ENCODE measurements at regions not wholly inside any gene's neighbourhood (a gene's known extent, or its start where the extent isn't known, plus 50 kb on each side); places are given as distances from the start of the nearest gene placed in this dataset.

- Histone ChIP-seq H3K27ac (ENCODE audit: low read depth in 1 of 2, low read length in 1 of 2) (no peak overlapping the region), H3K4me1 (ENCODE audit: control insufficient read depth in 5 of 5, insufficient read depth in 5 of 5, low read length in 5 of 5) (peaks cover 0 to 4% (median 0%) of the 10 kb centered on the region in 5 donors), H3K36me3 (ENCODE audit: control insufficient read depth in 4 of 4, insufficient read depth in 4 of 4, low read length in 4 of 4) (no peaks in the 10 kb centered on the region), H3K9me3 (ENCODE audit: control insufficient read depth in 4 of 4, insufficient read depth in 3 of 4, low read length in 3 of 4) (no peaks in the 10 kb centered on the region), H3K9ac (ENCODE audit: insufficient read depth in 1 of 2, low read length in 2 of 2) (no peak overlapping the region), H3K4me3 (no peak overlapping the region), H3K27me3 (ENCODE audit: control insufficient read depth in 3 of 3, insufficient read depth in 3 of 3, low read length in 2 of 3) (no peaks in the 10 kb centered on the region)
- ATAC-seq (ENCODE audit: insufficient read depth, low FRiP score), result no peak
- WGBS, 2 donors, result 87 to 91% methylated on average over 4 of the region's 4 CpGs
- no peak for TF ChIP-seq CTCF (IDR thresholded peaks at IDR 0.05; ENCODE audit: control extremely low read depth, extremely low read depth)
- DNase-seq, result no peak
Measured at GRCh38 chr5:115381911-115382662, 85.6 kb upstream of the CCDC112 start.

- TF ChIP-seq CTCF (IDR thresholded peaks at IDR 0.05; ENCODE audit: control extremely low read depth, extremely low read depth), result no peak
- H3K4me3 ChIP-seq, result no peak overlapping the region
- H3K9ac ChIP-seq (ENCODE audit: insufficient read depth in 1 of 2, low read length in 2 of 2), result no peak overlapping the region
- H3K4me1 ChIP-seq (ENCODE audit: control insufficient read depth in 5 of 5, insufficient read depth in 5 of 5, low read length in 5 of 5), result peaks cover 0 to 4% (median 0%) of the 10 kb centered on the region in 5 donors
- no peaks in the 10 kb centered on the region for H3K9me3 ChIP-seq (ENCODE audit: control insufficient read depth in 4 of 4, insufficient read depth in 3 of 4, low read length in 3 of 4)
- H3K27me3 ChIP-seq (ENCODE audit: control insufficient read depth in 3 of 3, insufficient read depth in 3 of 3, low read length in 2 of 3), result no peaks in the 10 kb centered on the region
- ATAC-seq (ENCODE audit: insufficient read depth, low FRiP score) (no peak), DNase-seq (no peak)
- 66 to 79% methylated on average over 8 of the region's 8 CpGs for WGBS, 2 donors
- H3K27ac ChIP-seq (ENCODE audit: low read depth in 1 of 2, low read length in 1 of 2), result no peak overlapping the region
- H3K36me3 ChIP-seq (ENCODE audit: control insufficient read depth in 4 of 4, insufficient read depth in 4 of 4, low read length in 4 of 4), result no peaks in the 10 kb centered on the region
Measured at GRCh38 chr5:115379622-115380344, 83.3 kb upstream of the CCDC112 start.

GRCh38 chr5:115378754-115379153 lies 82.3 kb upstream of the CCDC112 start:
- DNase-seq (no peak), ATAC-seq (ENCODE audit: insufficient read depth, low FRiP score) (no peak)
- WGBS, 2 donors, result 83 to 95% methylated on average over 2 of the region's 2 CpGs
- H3K27me3 ChIP-seq (ENCODE audit: control insufficient read depth in 3 of 3, insufficient read depth in 3 of 3, low read length in 2 of 3), result no peaks in the 10 kb centered on the region
- no peak overlapping the region for H3K9ac ChIP-seq (ENCODE audit: insufficient read depth in 1 of 2, low read length in 2 of 2)
- no peaks in the 10 kb centered on the region for H3K36me3 ChIP-seq (ENCODE audit: control insufficient read depth in 4 of 4, insufficient read depth in 4 of 4, low read length in 4 of 4)
- no peak overlapping the region for H3K4me3 ChIP-seq
- peaks cover 0 to 4% (median 0%) of the 10 kb centered on the region in 5 donors for H3K4me1 ChIP-seq (ENCODE audit: control insufficient read depth in 5 of 5, insufficient read depth in 5 of 5, low read length in 5 of 5)
- H3K9me3 ChIP-seq (ENCODE audit: control insufficient read depth in 4 of 4, insufficient read depth in 3 of 4, low read length in 3 of 4), result no peaks in the 10 kb centered on the region
- no peak overlapping the region for H3K27ac ChIP-seq (ENCODE audit: low read depth in 1 of 2, low read length in 1 of 2)
- TF ChIP-seq CTCF (IDR thresholded peaks at IDR 0.05; ENCODE audit: control extremely low read depth, extremely low read depth), result no peak
